H9 (cell line): ENCODE measurements at regions not wholly inside any gene's neighbourhood (a gene's known extent, or its start where the extent isn't known, plus 50 kb on each side); places are given as distances from the start of the nearest gene placed in this dataset.

Experiments
- DNase-seq: peaks from one replicate; pipeline ENCODE4 v3.0.0-alpha.2; 2017
- H2AFZ ChIP-seq: one replicate; pipeline ENCODE4 v1.6.1; 2013; ENCODE audit warnings: mild to moderate bottlenecking, low read length, control low read depth, moderate library complexity
- H2AK5ac ChIP-seq: 2 replicates; pipeline ENCODE4 v1.6.1; 2013; ENCODE audit warnings: low read length, control low read depth, mixed read lengths; ENCODE audit not compliant: insufficient read length
- H2BK120ac ChIP-seq: one replicate; pipeline ENCODE4 v1.6.1; 2013; ENCODE audit warnings: low read depth, mild to moderate bottlenecking, low read length, control low read depth, inconsistent platforms; ENCODE audit not compliant: poor library complexity, severe bottlenecking
- H2BK12ac ChIP-seq: 2 replicates; pipeline ENCODE4 v1.6.1; 2013; ENCODE audit warnings: low read length, control low read depth, mixed read lengths, low read depth; ENCODE audit not compliant: insufficient read length
- H2BK15ac ChIP-seq: 2 replicates; pipeline ENCODE4 v1.6.1; 2013; ENCODE audit warnings: low read depth, low read length, control low read depth
- H2BK20ac ChIP-seq: one replicate; pipeline ENCODE4 v1.6.1; 2013; ENCODE audit warnings: low read depth, mild to moderate bottlenecking, low read length, control low read depth, inconsistent platforms; ENCODE audit not compliant: poor library complexity, severe bottlenecking
- H2BK5ac ChIP-seq: 2 replicates; pipeline ENCODE4 v1.6.1; 2013; ENCODE audit warnings: low read length, control low read depth, mixed read lengths; ENCODE audit not compliant: insufficient read length
- H3K14ac ChIP-seq: 2 replicates; pipeline ENCODE4 v1.6.1; 2013; ENCODE audit warnings: low read length, control low read depth; ENCODE audit not compliant: insufficient read depth
- H3K18ac ChIP-seq: 2 replicates; pipeline ENCODE4 v1.6.1; 2013; ENCODE audit warnings: low read depth, mild to moderate bottlenecking, mixed read lengths, low read length, control low read depth; ENCODE audit not compliant: insufficient read length
- H3K23ac ChIP-seq: 2 replicates; pipeline ENCODE4 v1.6.1; 2013; ENCODE audit warnings: low read length, control low read depth, mixed read lengths, low read depth; ENCODE audit not compliant: insufficient read length
- H3K23me2 ChIP-seq: 2 replicates; pipeline ENCODE4 v1.6.1; 2013; ENCODE audit warnings: low read depth, mild to moderate bottlenecking, mixed read lengths, low read length, control low read depth; ENCODE audit not compliant: insufficient read length, poor library complexity, severe bottlenecking
- H3K27ac ChIP-seq: 2 replicates; pipeline ENCODE4 v1.5.1; 2013; ENCODE audit warnings: low read length, control low read depth, mixed read lengths, low read depth; ENCODE audit not compliant: insufficient read length
- H3K27me3 ChIP-seq: 2 replicates; pipeline ENCODE4 v1.6.1; 2013; ENCODE audit warnings: low read length, control low read depth, inconsistent platforms; ENCODE audit not compliant: insufficient read depth
- H3K4ac ChIP-seq: 2 replicates; pipeline ENCODE4 v1.6.1; 2013; ENCODE audit warnings: low read depth, mild to moderate bottlenecking, control low read depth, inconsistent platforms, low read length, moderate library complexity
- H3K4me1 ChIP-seq: 2 replicates; pipeline ENCODE4 v1.6.1; 2013; ENCODE audit warnings: low read length, control low read depth, inconsistent platforms; ENCODE audit not compliant: insufficient read depth
- H3K4me2 ChIP-seq: 2 replicates; pipeline ENCODE4 v1.6.1; 2013; ENCODE audit warnings: low read length, control low read depth, mixed read lengths; ENCODE audit not compliant: insufficient read length, insufficient read depth
- H3K56ac ChIP-seq: 2 replicates; pipeline ENCODE4 v1.6.1; 2013; ENCODE audit warnings: low read depth, mild to moderate bottlenecking, mixed read lengths, low read length, control low read depth; ENCODE audit not compliant: insufficient read length
- H3K79me1 ChIP-seq: 2 replicates; pipeline ENCODE4 v1.6.1; 2013; ENCODE audit warnings: low read depth, mild to moderate bottlenecking, moderate library complexity, low read length, control low read depth, inconsistent platforms; ENCODE audit not compliant: insufficient read depth, poor library complexity, severe bottlenecking
- H3K79me2 ChIP-seq: 2 replicates; pipeline ENCODE4 v1.6.1; 2013; ENCODE audit warnings: low read length, control low read depth, inconsistent platforms; ENCODE audit not compliant: insufficient read depth
- H3K9ac ChIP-seq: 2 replicates; pipeline ENCODE4 v1.6.1; 2013; ENCODE audit warnings: low read length, control low read depth, mixed read lengths; ENCODE audit not compliant: insufficient read length; ENCODE audit errors: extremely low read depth
- H3K9me3 ChIP-seq: one replicate; pipeline ENCODE4 v1.6.1; 2013; ENCODE audit warnings: low read depth, low read length, inconsistent platforms; ENCODE audit not compliant: control insufficient read depth
- H3T11ph ChIP-seq: one replicate; pipeline ENCODE4 v1.6.1; 2013; ENCODE audit warnings: mild to moderate bottlenecking, low read length, control low read depth, inconsistent platforms
- H4K20me1 ChIP-seq: one replicate; pipeline ENCODE4 v1.6.1; 2013; ENCODE audit not compliant: control insufficient read depth, insufficient read length, insufficient read depth
- H4K5ac ChIP-seq: 2 replicates; pipeline ENCODE4 v1.6.1; 2013; ENCODE audit warnings: low read depth, mild to moderate bottlenecking, mixed read lengths, low read length, control low read depth; ENCODE audit not compliant: insufficient read length
- H4K8ac ChIP-seq: replicated peaks from 2 replicates; pipeline ENCODE4 v1.6.1; 2013; ENCODE audit warnings: low read length, control low read depth, mixed read lengths, low read depth; ENCODE audit not compliant: insufficient read length
- H4K91ac ChIP-seq: 2 replicates; pipeline ENCODE4 v1.6.1; 2013; ENCODE audit warnings: low read depth, mild to moderate bottlenecking, moderate library complexity, mixed read lengths, low read length, control low read depth; ENCODE audit not compliant: insufficient read length
- H3K27ac Mint-ChIP-seq, 3 experiments: 2 replicates in 2 of 3; 3 replicates in 1 of 3; pipeline ENCODE4 v1.8.0; 2020 to 2021; ENCODE audit warnings: mixed read lengths in 3 of 3, mild to moderate bottlenecking in 1 of 3, moderate library complexity in 1 of 3
- H3K27me3 Mint-ChIP-seq: 2 replicates; pipeline ENCODE4 v1.8.0; 2021; ENCODE audit warnings: low read depth, mild to moderate bottlenecking, moderate library complexity, mixed read lengths
- H3K36me3 Mint-ChIP-seq, 3 experiments: 2 replicates in 2 of 3; 3 replicates in 1 of 3; pipeline ENCODE4 v1.8.0; 2020 to 2021; ENCODE audit warnings: low read depth in 3 of 3, mixed read lengths in 3 of 3; ENCODE audit not compliant: insufficient read depth in 1 of 3
- H3K4me1 Mint-ChIP-seq, 2 experiments: 2 replicates each; pipeline ENCODE4 v1.8.0; 2020; ENCODE audit warnings: mixed read lengths in 2 of 2
- H3K4me3 Mint-ChIP-seq, 2 experiments: 2 replicates in 1 of 2; 3 replicates in 1 of 2; pipeline ENCODE4 v1.8.0; 2020 to 2021; ENCODE audit warnings: mild to moderate bottlenecking in 2 of 2, mixed read lengths in 2 of 2, moderate library complexity in 1 of 2
- H3K9me3 Mint-ChIP-seq, 2 experiments: 2 replicates in 1 of 2; 3 replicates in 1 of 2; pipeline ENCODE4 v1.8.0; 2020; ENCODE audit warnings: mild to moderate bottlenecking in 2 of 2, mixed read lengths in 2 of 2, moderate library complexity in 1 of 2
- CTCF ChIP-seq: fragments of 200-600 bp; sonication (generic); conservative IDR thresholded peaks from 3 replicates; pipeline ENCODE4 v1.8.0; 2021; ENCODE audit warnings: antibody characterized with exemption, mild to moderate bottlenecking
- WGBS: extraction: QIAGEN DNeasy Blood & Tissue Kit; methylation state at CpG from one replicate; pipeline ENCODE4 v1.1.7; 2013; ENCODE audit warnings: missing lambda C conversion rate, low lambda C conversion rate, mixed read lengths; ENCODE audit not compliant: insufficient read length; ENCODE audit errors: extremely low coverage; 5-methylcytosine and 5-hydroxymethylcytosine counted together

- Mint-ChIP-seq H3K27me3 (no peaks in the 10 kb centered on the region), H3K27ac (no peak overlapping the region), H3K4me1 (peaks cover 35 to 44% of the 10 kb centered on the region in 2 experiments), H3K4me3 (no peak overlapping the region), H3K9me3 (peaks cover 3 to 9% of the 10 kb centered on the region in 2 experiments; a peak in 4 of 5 replicates), H3K36me3 (peaks cover 3 to 7% (median 3%) of the 10 kb centered on the region in 3 experiments; a peak in 6 of 7 replicates)
- H3K79me2 ChIP-seq, result no peaks in the 10 kb centered on the region
- H3K9me3 ChIP-seq, result no peaks in the 10 kb centered on the region
- H2BK120ac ChIP-seq, result no peak overlapping the region
- no peak for TF ChIP-seq CTCF
- no peak overlapping the region for H4K5ac ChIP-seq
- no peak overlapping the region for H3K9ac ChIP-seq
- H3K14ac ChIP-seq, result no peak overlapping the region
- H2AK5ac ChIP-seq, result no peak overlapping the region
- no peak overlapping the region for H2BK20ac ChIP-seq
- H3K4me2 ChIP-seq, result no peak overlapping the region
- H2BK5ac ChIP-seq, result no peak overlapping the region
- no peaks in the 10 kb centered on the region for H3K23me2 ChIP-seq
- no peak overlapping the region for H3K4ac ChIP-seq
- H3K4me1 ChIP-seq, result peaks cover 4% of the 10 kb centered on the region
- H3K23ac ChIP-seq, result no peak overlapping the region
- no peak overlapping the region for H4K91ac ChIP-seq
- H3K27ac ChIP-seq, result no peak overlapping the region
- H3K27me3 ChIP-seq, result no peaks in the 10 kb centered on the region
- no peak overlapping the region for H3K18ac ChIP-seq
- H2BK12ac ChIP-seq, result no peak overlapping the region
- H2BK15ac ChIP-seq, result no peak overlapping the region
- no peaks in the 10 kb centered on the region for H4K20me1 ChIP-seq
- no peak overlapping the region for H3T11ph ChIP-seq
- H2AFZ ChIP-seq, result no peak overlapping the region
- no peak overlapping the region for H3K56ac ChIP-seq
- no CpG with 5 or more reads among the region's 3 CpGs for WGBS
- DNase-seq, result no peak
- H4K8ac ChIP-seq, result no peak overlapping the region
- H3K79me1 ChIP-seq, result no peaks in the 10 kb centered on the region
Observed at GRCh38 chr5:96093340-96093739, 131.7 kb upstream of the ELL2 start.
